IMR-90 (cell line): ENCODE measurements at regions not wholly inside any gene's neighbourhood (a gene's known extent, or its start where the extent isn't known, plus 50 kb on each side); places are given as distances from the start of the nearest gene placed in this dataset.
"Not testable (repeated sequence)": the region's sequence is repeated elsewhere in the genome, so short reads cannot be mapped to it uniquely, and the experiment has no call there.

Experiments
- BHLHE40 ChIP-seq: fragments of 150-350 bp; IDR thresholded peaks from 2 replicates; pipeline ENCODE4 v1.6.1; 2016; ENCODE audit warnings: mild to moderate bottlenecking, low read depth, low read length
- CEBPB ChIP-seq: IDR thresholded peaks from 2 replicates; pipeline ENCODE4 v1.6.1; 2012; ENCODE audit warnings: low read depth, low read length, improper control_type of control experiment
- CHD1 ChIP-seq: IDR thresholded peaks from 2 replicates; pipeline ENCODE4 v1.6.1; 2012; ENCODE audit warnings: low read depth, low read length, improper control_type of control experiment
- CTCF ChIP-seq: conservative IDR thresholded peaks from 2 replicates; pipeline ENCODE4 v1.5.1; 2012; ENCODE audit warnings: mild to moderate bottlenecking, low read depth, low read length, improper control_type of control experiment
- FOS ChIP-seq: fragments of 150-350 bp; IDR thresholded peaks from 2 replicates; pipeline ENCODE4 v1.6.1; 2016; ENCODE audit warnings: low read depth, low read length
- MAZ ChIP-seq: IDR thresholded peaks from 2 replicates; pipeline ENCODE4 v1.6.1; 2012; ENCODE audit warnings: low read depth, mild to moderate bottlenecking, low read length, improper control_type of control experiment, moderate library complexity, borderline replicate concordance
- POLR2A ChIP-seq: IDR thresholded peaks from 2 replicates; pipeline ENCODE4 v1.6.1; 2012; ENCODE audit warnings: mild to moderate bottlenecking, low read depth, low read length
- RAD21 ChIP-seq: IDR thresholded peaks from 2 replicates; pipeline ENCODE4 v1.6.1; 2012; ENCODE audit warnings: low read length, improper control_type of control experiment
- RCOR1 ChIP-seq: IDR thresholded peaks from 2 replicates; pipeline ENCODE4 v1.6.1; 2012; ENCODE audit warnings: mild to moderate bottlenecking, low read length, improper control_type of control experiment; ENCODE audit not compliant: insufficient replicate concordance
- USF2 ChIP-seq: fragments of 150-350 bp; IDR thresholded peaks from 2 replicates; pipeline ENCODE4 v1.6.1; 2017; ENCODE audit warnings: mild to moderate bottlenecking, antibody characterized with exemption, low read length, low read depth

- not testable (repeated sequence) for TF ChIP-seq RCOR1, POLR2A, MAZ, FOS, CTCF, USF2, BHLHE40, CEBPB, RAD21, CHD1
Measured at GRCh38 chr9:41075671-41076070, 52.8 kb downstream of the FOXD4L6 start.
